ENCODE measurements at regions not wholly inside any gene's neighbourhood (a gene's known extent, or its start where the extent isn't known, plus 50 kb on each side); places are given as distances from the start of the nearest gene placed in this dataset.

DNA sequence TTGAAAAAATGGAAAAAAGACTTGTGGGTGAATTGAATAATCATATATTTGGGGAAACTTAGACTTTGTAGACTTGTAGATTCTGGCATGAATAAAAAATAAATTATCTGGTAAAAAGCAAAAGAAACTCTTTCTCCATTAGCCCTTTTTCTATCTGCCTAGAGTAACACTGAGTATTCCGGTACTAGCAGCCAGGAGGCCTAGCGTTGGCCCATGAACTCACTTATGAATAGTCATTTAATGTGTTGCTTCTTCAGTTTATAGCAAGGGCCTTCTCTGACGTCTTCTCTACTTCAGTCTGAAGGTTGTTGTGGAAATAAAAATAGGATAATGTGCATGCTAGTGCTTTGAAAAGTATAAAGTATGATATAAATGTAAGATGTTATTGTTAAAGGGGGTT lies 851.2 kb upstream of the NR2F2 start:
- H3K4me1 Mint-ChIP-seq: no peaks in the 10 kb centered on the region
- H3K27me3 Mint-ChIP-seq: peaks cover 13% of the 10 kb centered on the region
- H3K36me3 Mint-ChIP-seq: no peaks in the 10 kb centered on the region
- no peak overlapping the region for H3K27ac Mint-ChIP-seq
- DNase-seq: no peak
- H3K9me3 Mint-ChIP-seq: peaks cover 3% of the 10 kb centered on the region
- no peak overlapping the region for H3K4me3 Mint-ChIP-seq

DNA sequence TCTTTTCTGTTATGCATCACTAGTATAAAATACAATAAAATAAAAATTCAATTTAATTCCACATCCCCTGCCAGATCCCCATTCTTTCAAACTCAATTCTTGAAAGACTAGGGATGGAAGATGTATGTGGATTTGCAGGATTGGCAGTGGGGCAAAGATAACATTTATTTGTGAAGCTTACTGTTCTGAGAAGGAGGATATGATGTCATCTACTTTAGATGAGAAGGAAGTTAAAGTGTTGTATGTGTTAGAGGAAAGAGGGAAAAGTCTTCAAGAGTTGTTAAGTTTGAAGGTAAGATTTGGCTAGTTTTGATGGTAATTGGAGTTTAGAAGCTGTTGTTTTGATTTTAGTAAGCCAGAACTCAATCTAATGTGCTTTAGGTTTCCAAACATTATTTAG lies 845.1 kb upstream of the NR2F2 start:
- H3K27me3 Mint-ChIP-seq: no peaks in the 10 kb centered on the region
- no peaks in the 10 kb centered on the region for H3K36me3 Mint-ChIP-seq
- H3K4me3 Mint-ChIP-seq: no peak overlapping the region
- no peak overlapping the region for H3K27ac Mint-ChIP-seq
- no peak for DNase-seq
- H3K4me1 Mint-ChIP-seq: no peaks in the 10 kb centered on the region
- H3K9me3 Mint-ChIP-seq: peaks cover 17% of the 10 kb centered on the region

DNA sequence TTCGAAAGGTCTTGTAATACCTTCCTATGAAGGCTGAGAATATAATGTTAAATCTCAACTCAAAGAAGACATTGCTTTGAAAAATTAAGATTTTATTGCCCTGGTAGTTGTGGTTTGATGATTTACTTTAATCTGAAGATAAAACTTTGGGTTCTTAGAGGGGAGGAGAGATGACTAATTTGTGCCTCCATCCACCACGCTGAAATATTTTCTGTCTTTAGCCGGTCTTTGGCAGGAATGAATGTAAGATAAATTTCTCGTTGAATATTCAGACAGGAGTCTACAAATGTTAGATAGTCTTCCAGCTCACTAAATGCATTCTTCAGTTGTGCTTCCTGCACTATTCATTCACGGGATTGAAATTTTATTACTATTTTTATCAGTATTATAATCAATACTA lies 844.3 kb upstream of the NR2F2 start:
- Mint-ChIP-seq H3K9me3 (peaks cover 17% of the 10 kb centered on the region), H3K4me1 (no peaks in the 10 kb centered on the region), H3K36me3 (no peaks in the 10 kb centered on the region), H3K4me3 (no peak overlapping the region), H3K27me3 (no peaks in the 10 kb centered on the region), H3K27ac (no peak overlapping the region)
- DNase-seq: no peak

DNA sequence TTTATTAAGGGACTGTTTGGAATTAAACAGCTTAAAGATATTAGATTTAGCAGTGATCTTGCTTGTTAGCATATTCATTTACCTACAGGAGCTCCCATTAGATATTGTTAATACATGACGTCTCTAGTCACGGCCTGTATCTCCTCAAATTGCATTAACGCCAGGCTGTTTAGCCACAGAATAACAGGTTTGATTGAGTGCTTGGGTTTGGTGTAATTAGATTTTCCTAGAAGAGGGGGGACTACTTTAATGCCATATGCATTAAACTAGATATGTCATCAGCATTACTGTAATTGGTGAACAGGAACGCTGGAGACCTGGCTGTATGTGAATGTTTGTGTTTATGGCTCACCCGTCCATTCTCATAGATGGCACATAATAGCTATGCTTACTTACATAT lies 841.4 kb upstream of the NR2F2 start:
- peaks cover 6% of the 10 kb centered on the region for H3K27me3 Mint-ChIP-seq
- no peak for DNase-seq
- H3K36me3 Mint-ChIP-seq: no peaks in the 10 kb centered on the region
- H3K4me1 Mint-ChIP-seq: no peaks in the 10 kb centered on the region
- H3K27ac Mint-ChIP-seq: no peak overlapping the region
- no peak overlapping the region for H3K4me3 Mint-ChIP-seq
- peaks cover 15% of the 10 kb centered on the region for H3K9me3 Mint-ChIP-seq

DNA sequence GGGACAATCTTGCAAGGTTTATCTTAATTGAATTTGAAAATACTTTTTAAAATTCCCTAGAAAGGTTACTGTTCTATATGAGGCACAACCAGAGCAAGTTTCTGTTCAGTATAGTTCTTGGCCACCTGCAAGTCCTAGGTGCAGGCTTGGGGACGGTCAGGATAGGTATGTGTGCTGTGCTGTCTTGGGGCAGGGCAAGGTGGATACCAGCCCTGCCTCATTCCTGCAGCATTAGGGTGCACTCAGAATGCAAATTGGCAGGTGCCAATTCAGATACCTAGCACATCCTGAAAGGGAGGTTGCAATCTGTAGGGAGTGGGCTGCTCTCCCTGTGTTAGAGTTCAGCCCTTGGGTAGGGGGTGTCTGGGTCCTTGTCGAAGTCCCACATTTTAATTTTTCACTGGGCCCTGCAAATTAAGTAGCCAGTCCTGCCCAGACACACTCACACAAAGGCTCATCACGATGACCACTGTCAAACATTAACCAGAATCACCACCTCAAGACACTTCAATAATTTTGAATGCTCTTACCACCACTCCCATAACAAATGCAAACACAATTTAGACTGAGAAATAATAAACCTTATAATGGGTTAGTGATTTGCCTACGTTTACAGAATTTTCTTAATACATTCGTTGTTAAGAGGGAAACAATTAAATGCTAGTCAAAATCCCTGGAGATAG lies 838.0 kb upstream of the NR2F2 start:
- Mint-ChIP-seq H3K36me3 (no peaks in the 10 kb centered on the region), H3K4me3 (no peak overlapping the region), H3K27me3 (peaks cover 25% of the 10 kb centered on the region), H3K4me1 (no peaks in the 10 kb centered on the region), H3K27ac (no peak overlapping the region), H3K9me3 (no peaks in the 10 kb centered on the region)
- no peak for DNase-seq

DNA sequence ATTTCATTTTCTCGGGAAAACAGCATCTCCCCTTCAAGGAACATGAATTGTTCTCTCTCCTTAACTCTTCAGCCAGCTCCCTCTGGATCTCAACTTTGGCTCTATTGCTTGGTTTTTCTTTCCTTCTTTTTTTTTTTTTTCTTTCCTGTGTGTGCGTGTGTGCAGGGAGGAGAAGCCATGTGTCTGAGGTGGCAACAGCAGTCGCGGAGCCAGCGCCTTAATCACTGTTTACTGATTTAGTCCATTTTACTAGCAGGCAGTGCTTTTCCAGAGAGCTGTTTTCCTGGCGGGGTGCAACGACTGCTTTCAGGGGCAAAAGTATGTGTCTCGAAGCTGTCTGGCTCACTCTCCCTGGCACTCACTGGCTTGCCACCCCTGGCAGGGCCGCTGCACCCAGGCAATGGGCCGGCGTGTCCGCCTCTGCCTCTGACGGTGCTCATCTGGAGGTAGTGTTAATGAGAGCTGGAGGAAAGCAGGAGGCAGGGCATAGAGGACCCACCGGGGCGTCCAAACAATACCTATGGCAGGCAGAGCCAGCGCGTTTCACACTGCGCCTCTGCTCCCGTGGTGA lies 835.4 kb upstream of the NR2F2 start:
- Mint-ChIP-seq H3K4me1 (peaks cover 4% of the 10 kb centered on the region), H3K27me3 (peaks cover 28% of the 10 kb centered on the region), H3K9me3 (no peaks in the 10 kb centered on the region), H3K36me3 (no peaks in the 10 kb centered on the region), H3K27ac (no peak overlapping the region), H3K4me3 (no peak overlapping the region)
- DNase-seq: no peak

DNA sequence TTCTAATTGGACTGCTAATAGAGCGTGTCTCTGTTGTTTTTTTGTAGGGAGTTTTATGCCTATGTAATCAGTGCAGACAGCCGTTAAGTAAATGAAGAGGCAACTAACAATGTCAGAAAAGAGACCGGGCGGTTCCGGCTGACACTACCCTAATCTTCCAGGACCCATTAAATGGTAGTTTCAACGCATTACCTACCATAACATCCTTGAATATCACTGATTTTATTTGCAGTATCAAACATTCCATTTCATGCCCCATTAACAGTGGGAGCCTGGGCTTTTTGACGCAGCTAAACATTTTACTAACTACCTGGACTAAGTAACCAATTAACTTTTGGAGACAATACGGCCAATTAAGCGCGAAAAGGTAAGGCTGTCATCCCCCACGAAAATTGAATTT lies 832.9 kb upstream of the NR2F2 start:
- H3K9me3 Mint-ChIP-seq: no peaks in the 10 kb centered on the region
- no peaks in the 10 kb centered on the region for H3K36me3 Mint-ChIP-seq
- no peak overlapping the region for H3K4me3 Mint-ChIP-seq
- H3K27ac Mint-ChIP-seq: no peak overlapping the region
- H3K27me3 Mint-ChIP-seq: peaks cover 28% of the 10 kb centered on the region
- no peak for DNase-seq
- H3K4me1 Mint-ChIP-seq: peaks cover 4% of the 10 kb centered on the region

DNA sequence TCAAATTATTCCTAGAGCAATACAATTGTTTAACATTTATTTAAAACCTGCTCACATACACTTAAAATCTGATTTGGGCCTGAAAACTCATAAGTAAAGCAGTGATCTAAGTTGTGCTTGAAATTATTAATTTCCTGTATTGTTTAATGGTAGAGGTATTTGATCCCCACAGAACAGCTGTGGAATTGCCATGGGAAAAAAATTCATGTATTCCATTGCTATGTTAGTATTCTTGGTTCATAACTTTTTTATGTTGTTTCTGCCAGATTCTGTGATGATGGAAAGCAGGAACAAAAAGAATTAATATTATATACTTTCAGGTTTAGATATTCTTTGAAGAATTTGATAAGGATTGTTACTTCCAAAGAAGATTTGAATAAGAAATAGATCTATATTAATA lies 831.5 kb upstream of the NR2F2 start:
- no peaks in the 10 kb centered on the region for H3K36me3 Mint-ChIP-seq
- H3K4me1 Mint-ChIP-seq: peaks cover 7% of the 10 kb centered on the region
- no peak overlapping the region for H3K4me3 Mint-ChIP-seq
- H3K27ac Mint-ChIP-seq: no peak overlapping the region
- no peaks in the 10 kb centered on the region for H3K9me3 Mint-ChIP-seq
- no peak for DNase-seq
- H3K27me3 Mint-ChIP-seq: peaks cover 25% of the 10 kb centered on the region

DNA sequence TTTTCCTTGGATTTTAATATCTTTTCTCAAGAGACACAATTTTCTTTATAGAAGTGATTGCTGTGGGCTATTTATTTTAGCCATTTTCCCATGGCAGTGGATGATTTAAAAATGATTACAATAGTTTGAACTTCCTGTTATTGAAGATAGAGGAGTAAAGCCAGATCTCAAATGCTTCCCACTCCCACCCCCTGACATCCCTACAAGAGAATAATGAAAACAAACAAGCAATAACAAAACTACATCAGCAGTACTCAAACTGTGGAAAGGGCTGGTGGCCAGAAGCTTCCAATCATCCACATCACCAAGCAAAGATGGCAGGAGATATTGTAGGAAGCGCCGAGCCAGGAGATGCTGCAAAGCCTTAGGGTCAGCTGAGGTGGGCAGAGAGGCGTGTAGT lies 831.1 kb upstream of the NR2F2 start:
- DNase-seq: no peak
- Mint-ChIP-seq H3K36me3 (no peaks in the 10 kb centered on the region), H3K4me3 (no peak overlapping the region), H3K27me3 (peaks cover 25% of the 10 kb centered on the region), H3K4me1 (peaks cover 7% of the 10 kb centered on the region), H3K9me3 (no peaks in the 10 kb centered on the region), H3K27ac (no peak overlapping the region)

DNA sequence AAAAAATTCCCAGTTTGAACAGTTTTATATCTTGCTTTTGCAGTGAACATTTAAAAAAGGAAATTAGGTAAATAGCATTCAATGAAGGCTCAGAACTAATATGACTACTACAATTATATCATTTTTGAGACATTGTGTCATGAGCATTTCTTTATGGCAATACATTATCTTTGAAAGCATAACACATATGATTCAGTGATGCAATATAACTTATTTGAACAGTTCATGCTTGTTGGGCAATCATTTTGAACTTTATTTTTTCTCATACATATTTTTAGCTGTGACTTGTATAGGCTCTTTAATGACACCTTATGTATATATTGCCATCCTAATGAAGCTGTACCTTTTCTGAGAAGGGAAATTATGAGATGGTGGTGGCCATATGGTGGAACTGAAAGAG lies 828.6 kb upstream of the NR2F2 start:
- Mint-ChIP-seq H3K4me1 (peaks cover 7% of the 10 kb centered on the region), H3K36me3 (no peaks in the 10 kb centered on the region), H3K27me3 (peaks cover 7% of the 10 kb centered on the region), H3K9me3 (no peaks in the 10 kb centered on the region), H3K27ac (no peak overlapping the region), H3K4me3 (no peak overlapping the region)
- DNase-seq: no peak

DNA sequence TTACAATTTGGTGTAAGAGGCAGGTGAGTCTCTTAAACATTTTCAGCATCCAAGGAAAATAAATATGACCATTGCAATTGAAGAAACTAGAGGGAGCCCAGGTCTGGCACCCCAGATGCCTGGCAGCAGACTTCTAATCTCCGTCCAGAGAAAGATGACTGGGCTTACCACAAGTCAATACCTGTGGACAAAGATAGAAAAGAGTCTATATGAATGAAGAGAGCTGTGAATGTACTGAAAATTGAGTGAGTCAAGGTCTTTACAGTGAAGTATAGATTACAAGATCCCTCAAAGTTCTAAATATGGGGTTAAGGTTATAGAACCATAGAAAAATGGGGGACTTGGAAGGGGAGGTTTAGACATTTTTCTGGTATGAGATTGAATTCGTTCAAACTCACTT lies 827.4 kb upstream of the NR2F2 start:
- DNase-seq: no peak
- H3K9me3 Mint-ChIP-seq: no peaks in the 10 kb centered on the region
- H3K27me3 Mint-ChIP-seq: peaks cover 4% of the 10 kb centered on the region
- peaks cover 7% of the 10 kb centered on the region for H3K4me1 Mint-ChIP-seq
- no peak overlapping the region for H3K4me3 Mint-ChIP-seq
- no peak overlapping the region for H3K27ac Mint-ChIP-seq
- H3K36me3 Mint-ChIP-seq: no peaks in the 10 kb centered on the region

DNA sequence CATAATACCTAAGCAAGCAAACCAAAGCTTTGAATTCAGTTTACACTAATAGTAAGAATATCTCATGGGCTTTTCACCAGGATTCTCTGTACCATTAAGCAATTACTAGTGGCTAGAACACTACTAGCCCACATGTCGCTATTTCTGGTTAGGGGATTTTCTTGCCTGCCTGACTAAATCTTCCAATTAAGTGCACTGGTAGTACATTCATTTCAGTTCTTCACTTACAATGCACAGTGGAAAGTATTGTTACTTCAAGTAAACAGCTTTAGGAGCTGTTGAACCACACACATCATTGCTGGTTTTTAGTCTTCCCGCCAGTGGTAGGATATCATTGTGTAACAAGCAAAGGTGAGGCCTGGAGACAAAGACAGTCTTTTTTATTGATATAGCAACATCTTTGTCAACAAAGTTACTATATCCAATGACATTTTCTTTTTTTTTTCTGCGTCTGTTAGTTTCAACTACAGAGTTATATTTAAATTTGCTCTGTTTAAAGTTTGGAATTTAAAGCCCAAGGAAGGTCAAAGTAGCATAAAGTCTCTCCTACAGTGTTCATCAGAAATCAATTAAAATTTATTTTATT lies 826.8 kb upstream of the NR2F2 start:
- DNase-seq: no peak
- peaks cover 7% of the 10 kb centered on the region for H3K4me1 Mint-ChIP-seq
- no peak overlapping the region for H3K27ac Mint-ChIP-seq
- peaks cover 4% of the 10 kb centered on the region for H3K27me3 Mint-ChIP-seq
- no peak overlapping the region for H3K4me3 Mint-ChIP-seq
- H3K9me3 Mint-ChIP-seq: no peaks in the 10 kb centered on the region
- no peaks in the 10 kb centered on the region for H3K36me3 Mint-ChIP-seq

DNA sequence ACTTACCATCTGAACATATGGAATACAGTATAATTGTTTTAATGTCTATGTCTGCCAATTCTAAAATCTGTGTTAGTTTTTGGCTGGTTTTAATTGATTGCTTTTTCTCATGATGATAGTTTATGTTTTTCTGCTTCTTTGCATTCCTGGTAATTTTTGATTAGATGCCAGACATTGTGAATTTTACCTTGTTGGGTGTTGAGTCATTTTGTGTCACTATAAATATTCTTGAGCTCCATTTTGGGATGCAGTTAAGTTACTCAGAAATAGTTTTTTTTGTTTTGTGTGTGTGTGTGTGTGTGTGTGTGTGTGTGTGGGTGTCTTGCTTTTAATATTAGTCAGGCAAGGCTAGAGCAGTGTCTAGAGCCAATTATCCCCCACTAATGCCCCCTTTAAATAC lies 818.8 kb upstream of the NR2F2 start:
- H3K27ac Mint-ChIP-seq: no peak overlapping the region
- no peaks in the 10 kb centered on the region for H3K4me1 Mint-ChIP-seq
- peaks cover 4% of the 10 kb centered on the region for H3K9me3 Mint-ChIP-seq
- DNase-seq: no peak
- peaks cover 4% of the 10 kb centered on the region for H3K27me3 Mint-ChIP-seq
- H3K4me3 Mint-ChIP-seq: no peak overlapping the region
- peaks cover 3% of the 10 kb centered on the region for H3K36me3 Mint-ChIP-seq

DNA sequence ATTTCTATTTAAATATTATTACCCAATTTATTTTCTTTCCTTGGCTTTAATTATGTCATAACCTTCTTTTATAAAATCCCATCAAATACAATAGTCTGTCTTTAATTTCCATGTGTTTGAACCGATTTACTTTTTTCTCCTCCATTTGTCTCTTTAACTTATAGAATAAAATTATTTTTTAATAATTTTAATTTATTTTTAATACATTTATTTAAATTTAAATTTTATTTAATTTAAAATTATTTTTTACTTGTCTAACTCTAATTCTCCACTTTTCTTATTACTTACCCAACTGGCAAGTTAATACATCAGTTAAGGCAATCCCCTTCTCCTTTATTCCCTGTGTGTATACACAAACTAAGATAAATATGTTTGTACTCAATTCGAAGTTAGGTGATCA lies 817.6 kb upstream of the NR2F2 start:
- no peak overlapping the region for H3K27ac Mint-ChIP-seq
- H3K9me3 Mint-ChIP-seq: peaks cover 4% of the 10 kb centered on the region
- H3K36me3 Mint-ChIP-seq: peaks cover 3% of the 10 kb centered on the region
- H3K27me3 Mint-ChIP-seq: peaks cover 4% of the 10 kb centered on the region
- DNase-seq: no peak
- no peaks in the 10 kb centered on the region for H3K4me1 Mint-ChIP-seq
- no peak overlapping the region for H3K4me3 Mint-ChIP-seq

DNA sequence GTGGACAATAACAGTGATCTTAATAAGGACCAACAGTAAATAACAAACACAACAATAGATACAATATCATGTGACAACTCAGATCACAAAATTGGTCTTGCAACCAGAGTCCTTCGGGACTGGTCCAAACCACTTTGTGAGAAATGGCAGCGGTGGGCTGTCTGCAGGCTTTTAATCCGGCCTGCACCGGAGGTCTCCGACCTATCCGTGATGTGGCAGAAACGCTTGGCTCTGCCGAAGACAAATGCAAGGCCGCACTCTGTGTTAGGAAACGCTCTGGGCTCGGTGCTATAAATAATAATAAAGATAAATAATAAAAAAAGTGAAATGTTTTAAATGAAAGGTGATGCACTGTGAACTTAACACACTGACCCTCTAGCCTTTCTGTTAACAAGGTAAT lies 810.6 kb upstream of the NR2F2 start:
- H3K4me1 Mint-ChIP-seq: no peaks in the 10 kb centered on the region
- H3K27me3 Mint-ChIP-seq: peaks cover 8% of the 10 kb centered on the region
- H3K9me3 Mint-ChIP-seq: no peaks in the 10 kb centered on the region
- H3K4me3 Mint-ChIP-seq: no peak overlapping the region
- no peak overlapping the region for H3K27ac Mint-ChIP-seq
- no peak for DNase-seq
- no peaks in the 10 kb centered on the region for H3K36me3 Mint-ChIP-seq

DNA sequence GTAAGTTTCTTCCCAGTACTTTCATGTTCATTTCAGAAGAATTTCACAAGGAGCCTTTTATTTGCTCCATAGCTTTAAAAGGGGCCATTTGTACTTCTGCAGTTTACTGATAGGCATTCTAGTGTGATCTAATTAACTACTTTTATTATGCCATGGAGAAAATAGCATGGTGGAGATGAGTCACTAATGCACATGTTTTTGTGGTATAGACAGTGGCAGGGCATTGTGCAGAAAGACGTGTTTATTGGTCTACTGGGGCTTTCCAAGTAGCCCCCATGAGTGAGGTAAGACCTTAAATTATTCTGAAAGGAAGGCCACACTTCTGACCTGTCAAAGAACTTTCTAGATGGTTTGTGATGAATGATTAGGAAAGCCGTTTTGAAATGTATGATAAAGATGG lies 810.0 kb upstream of the NR2F2 start:
- DNase-seq: no peak
- no peak overlapping the region for H3K27ac Mint-ChIP-seq
- H3K36me3 Mint-ChIP-seq: no peaks in the 10 kb centered on the region
- H3K4me1 Mint-ChIP-seq: no peaks in the 10 kb centered on the region
- H3K9me3 Mint-ChIP-seq: peaks cover 1% of the 10 kb centered on the region
- no peak overlapping the region for H3K4me3 Mint-ChIP-seq
- H3K27me3 Mint-ChIP-seq: peaks cover 3% of the 10 kb centered on the region
